Caco-2 (cell line): ENCODE measurements at regions not wholly inside any gene's neighbourhood (a gene's known extent, or its start where the extent isn't known, plus 50 kb on each side); places are given as distances from the start of the nearest gene placed in this dataset.

ENCODE experiments used
- BruUV-seq: library from RNA; stranded (reverse); fragments of 400-500 nt; replicated peaks from 2 replicates; lab custom pipeline; 2021; lab: Mats Ljungman, UMichigan
- CTCF ChIA-PET: fragments of 300-600 bp; sonication (Branson Sonifier 250); formaldehyde crosslinking; loops from one replicate; lab custom pipeline; 2022; ENCODE audit warnings: antibody characterized with exemption; lab: Charles Lee
- POLR2A ChIA-PET: fragments of 300-600 bp; sonication (Branson Sonifier 250); formaldehyde crosslinking; loops from one replicate; lab custom pipeline; 2022; ENCODE audit warnings: antibody characterized with exemption; lab: Charles Lee
- DNase-seq, 2 experiments: peaks; one replicate each; pipeline versions ENCODE4 v3.0.0 to v3.0.0-alpha.2; 2020 to 2022
- H3K27me3 ChIP-seq: replicated peaks from 2 replicates; pipeline ENCODE4 v1.6.0; 2011; ENCODE audit warnings: low read length; ENCODE audit not compliant: control insufficient read depth, insufficient read depth
- H3K36me3 ChIP-seq: 2 replicates; pipeline ENCODE4 v1.5.1; 2011; ENCODE audit warnings: low read length; ENCODE audit not compliant: control insufficient read depth, insufficient read depth
- H3K4me1 ChIP-seq: fragments of 250-450 bp; sonication (Bioruptor Pico); 2 replicates; pipeline ENCODE4 v1.5.1; 2020; ENCODE audit warnings: mild to moderate bottlenecking
- H3K4me3 ChIP-seq: 2 replicates; pipeline ENCODE4 v1.5.1; 2011; ENCODE audit warnings: low read depth, mild to moderate bottlenecking, control low read depth, low read length
- H3K9me3 ChIP-seq: fragments of 250-450 bp; sonication (Bioruptor Pico); 2 replicates; pipeline ENCODE4 v1.5.1; 2020; ENCODE audit warnings: mild to moderate bottlenecking, moderate library complexity
- H3K27ac Mint-ChIP-seq: one replicate; pipeline ENCODE4 v1.8.0; 2022; ENCODE audit warnings: mixed read lengths; ENCODE audit not compliant: unreplicated experiment
- H3K27me3 Mint-ChIP-seq: one replicate; pipeline ENCODE4 v1.8.0; 2022; ENCODE audit warnings: mixed read lengths; ENCODE audit not compliant: insufficient read depth, unreplicated experiment
- H3K36me3 Mint-ChIP-seq: one replicate; pipeline ENCODE4 v1.8.0; 2022; ENCODE audit warnings: mild to moderate bottlenecking, mixed read lengths; ENCODE audit not compliant: insufficient read depth, unreplicated experiment
- H3K4me1 Mint-ChIP-seq: one replicate; pipeline ENCODE4 v1.8.0; 2022; ENCODE audit warnings: low read depth, mixed read lengths; ENCODE audit not compliant: unreplicated experiment
- H3K4me3 Mint-ChIP-seq: one replicate; pipeline ENCODE4 v1.8.0; 2022; ENCODE audit warnings: mild to moderate bottlenecking, moderate library complexity, mixed read lengths; ENCODE audit not compliant: unreplicated experiment
- H3K9me3 Mint-ChIP-seq: one replicate; pipeline ENCODE4 v1.8.0; 2022; ENCODE audit warnings: mixed read lengths; ENCODE audit not compliant: unreplicated experiment
- CTCF ChIP-seq, 2 experiments: fragments of 200-600 bp in 1 of 2; IDR thresholded peaks; 1 replicate in 1 of 2; 2 replicates in 1 of 2; pipeline versions ENCODE4 v1.5.1 to v1.8.0; 2011 to 2022; ENCODE audit warnings: antibody characterized with exemption in 1 of 2, control low read depth in 1 of 2, inconsistent platforms in 1 of 2, low read depth in 1 of 2, low read length in 1 of 2, mild to moderate bottlenecking in 1 of 2, moderate library complexity in 1 of 2; ENCODE audit not compliant: insufficient read depth in 1 of 2, severe bottlenecking in 1 of 2, unreplicated experiment in 1 of 2
- intact Hi-C: fragments of 100-400 bp; cut with micrococcal nuclease; formaldehyde crosslinking; loops from one replicate; pipeline ENCODE4 v1.10.0; 2022; ENCODE audit not compliant: unreplicated experiment

GRCh38 chr4:125639182-125639621 lies 324.4 kb downstream of the FAT4 start:
- no peak for TF ChIP-seq CTCF (IDR thresholded peaks at IDR 0.05; ENCODE audit: insufficient read depth in 1 of 2, low read depth in 1 of 2, low read length in 1 of 2, severe bottlenecking in 1 of 2, unreplicated experiment in 1 of 2)
- no TSS peak for BruUV-seq
- H3K27me3 Mint-ChIP-seq: peaks cover 3% of the 10 kb centered on the region
- Histone ChIP-seq H3K27me3 (no peaks in the 10 kb centered on the region), H3K36me3 (no peaks in the 10 kb centered on the region), H3K9me3 (no peaks in the 10 kb centered on the region), H3K4me3 (no peak overlapping the region), H3K4me1 (no peaks in the 10 kb centered on the region)
- intact Hi-C loops: no loop called here
- no peak overlapping the region for H3K27ac Mint-ChIP-seq
- H3K4me3 Mint-ChIP-seq: no peak overlapping the region
- no peak for DNase-seq
- no peaks in the 10 kb centered on the region for H3K36me3 Mint-ChIP-seq
- no peaks in the 10 kb centered on the region for H3K9me3 Mint-ChIP-seq
- POLR2A ChIA-PET: no interaction called here
- CTCF ChIA-PET: no interaction called here
- no peaks in the 10 kb centered on the region for H3K4me1 Mint-ChIP-seq

GRCh38 chr4:125641611-125642010 lies 326.9 kb downstream of the FAT4 start:
- no peaks in the 10 kb centered on the region for H3K4me1 Mint-ChIP-seq
- H3K9me3 Mint-ChIP-seq: no peaks in the 10 kb centered on the region
- Histone ChIP-seq H3K4me3 (no peak overlapping the region), H3K9me3 (no peaks in the 10 kb centered on the region), H3K4me1 (no peaks in the 10 kb centered on the region), H3K36me3 (no peaks in the 10 kb centered on the region), H3K27me3 (no peaks in the 10 kb centered on the region)
- H3K27me3 Mint-ChIP-seq: peaks cover 3% of the 10 kb centered on the region
- no peak for TF ChIP-seq CTCF (IDR thresholded peaks at IDR 0.05; ENCODE audit: insufficient read depth in 1 of 2, low read depth in 1 of 2, low read length in 1 of 2, severe bottlenecking in 1 of 2, unreplicated experiment in 1 of 2)
- intact Hi-C loops: no loop called here
- BruUV-seq: no TSS peak
- POLR2A ChIA-PET: no interaction called here
- CTCF ChIA-PET: no interaction called here
- H3K36me3 Mint-ChIP-seq: no peaks in the 10 kb centered on the region
- no peak overlapping the region for H3K27ac Mint-ChIP-seq
- H3K4me3 Mint-ChIP-seq: no peak overlapping the region
- no peak for DNase-seq

- intact Hi-C loops: no loop called here
- Mint-ChIP-seq H3K9me3 (no peaks in the 10 kb centered on the region), H3K4me3 (no peak overlapping the region), H3K27me3 (peaks cover 3% of the 10 kb centered on the region), H3K36me3 (no peaks in the 10 kb centered on the region), H3K27ac (no peak overlapping the region), H3K4me1 (no peaks in the 10 kb centered on the region)
- no peak for TF ChIP-seq CTCF (IDR thresholded peaks at IDR 0.05; ENCODE audit: insufficient read depth in 1 of 2, low read depth in 1 of 2, low read length in 1 of 2, severe bottlenecking in 1 of 2, unreplicated experiment in 1 of 2)
- ChIA-PET POLR2A (interaction anchor here (0.5 kb wide), 1 partner anchor 29 kb away, joined by 3 read pairs; no protein-coding TSS in a partner anchor), CTCF (no interaction called here)
- Histone ChIP-seq H3K36me3 (no peaks in the 10 kb centered on the region), H3K9me3 (no peaks in the 10 kb centered on the region), H3K4me1 (no peaks in the 10 kb centered on the region), H3K27me3 (no peaks in the 10 kb centered on the region), H3K4me3 (no peak overlapping the region)
- no TSS peak for BruUV-seq
- DNase-seq: no peak
These were observed 327.9 kb downstream of the FAT4 start for GRCh38 chr4:125642645-125643044.
